Ishikawa (cell line): ENCODE measurements at regions not wholly inside any gene's neighbourhood (a gene's known extent, or its start where the extent isn't known, plus 50 kb on each side); places are given as distances from the start of the nearest gene placed in this dataset.

Source experiments
- CEBPB ChIP-seq: IDR thresholded peaks from 2 replicates; pipeline ENCODE4 v1.6.1; 2012
- EGR1 ChIP-seq: IDR thresholded peaks from 2 replicates; pipeline ENCODE4 v1.6.1; 2012
- EP300 ChIP-seq: IDR thresholded peaks from 2 replicates; pipeline ENCODE4 v1.6.1; 2012; ENCODE audit warnings: borderline replicate concordance
- YY1 ChIP-seq: IDR thresholded peaks from 2 replicates; pipeline ENCODE4 v1.6.1; 2012; ENCODE audit warnings: low read depth
- ZBTB7A ChIP-seq: IDR thresholded peaks from 2 replicates; pipeline ENCODE4 v1.6.1; 2012; ENCODE audit warnings: low read depth

DNA sequence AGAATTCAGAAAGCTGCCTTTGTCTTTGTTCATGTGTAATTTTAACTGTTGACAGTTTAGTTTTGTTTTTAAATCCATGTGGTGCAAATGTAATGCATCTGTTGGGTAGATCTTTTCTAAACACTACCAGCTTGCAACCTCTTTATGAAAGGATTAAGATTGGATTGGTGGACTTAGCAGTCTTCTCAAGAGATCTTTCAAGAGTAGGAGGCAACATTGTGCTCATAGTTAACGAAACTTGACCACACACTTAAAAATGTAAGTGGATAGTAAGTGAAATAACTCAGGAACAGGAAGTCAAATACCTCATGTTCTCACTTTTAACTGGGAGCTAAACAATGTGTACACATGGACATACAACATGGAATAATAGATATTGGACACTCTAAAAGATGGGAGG is 579.0 kb downstream of the RIT2 start:
- no peak for TF ChIP-seq EP300
- TF ChIP-seq EGR1, result no peak
- TF ChIP-seq CEBPB, result no peak
- TF ChIP-seq ZBTB7A, result no peak
- TF ChIP-seq YY1, result no peak
